ENCODE measurements at regions not wholly inside any gene's neighbourhood (a gene's known extent, or its start where the extent isn't known, plus 50 kb on each side); places are given as distances from the start of the nearest gene placed in this dataset.

GRCh38 chr11:110968348-110969062, 256.3 kb upstream of the ARHGAP20 start:
- intact Hi-C loops (cut with DNase I; ENCODE audit: low total_unique reads) = no loop called here
- no peak overlapping the region for H3K4me3 ChIP-seq
- no peaks in the 10 kb centered on the region for H3K4me1 ChIP-seq
- H3K36me3 ChIP-seq = no peaks in the 10 kb centered on the region
- no peaks in the 10 kb centered on the region for H3K27me3 ChIP-seq
- TF ChIP-seq POLR2A (IDR thresholded peaks at IDR 0.05) (no peak), CTCF (IDR thresholded peaks at IDR 0.05) (no peak)
- H3K9me3 ChIP-seq = no peaks in the 10 kb centered on the region
- DNase-seq = no peak
- H3K27ac ChIP-seq = no peak overlapping the region

DNA sequence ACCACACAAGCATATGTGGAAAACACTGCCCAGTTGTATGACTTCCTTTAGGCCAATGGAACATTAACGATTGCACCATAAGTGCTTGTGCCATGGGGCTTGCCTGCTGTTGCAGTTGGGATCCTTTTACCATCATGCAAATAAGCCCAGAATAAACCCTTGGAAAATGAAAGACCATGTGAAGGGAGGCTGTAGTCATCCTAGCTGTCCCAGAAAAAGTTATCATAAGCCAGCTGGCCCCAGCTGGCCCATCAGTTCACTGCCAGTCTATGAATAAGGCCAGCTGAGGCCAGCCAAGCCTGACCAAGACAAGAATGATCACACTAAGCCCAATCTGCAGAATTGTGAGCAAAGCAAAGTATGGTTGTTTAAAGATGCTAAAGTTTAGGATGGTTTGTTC, 253.9 kb upstream of the ARHGAP20 start:
- Histone ChIP-seq H3K36me3 (no peaks in the 10 kb centered on the region), H3K27me3 (no peaks in the 10 kb centered on the region), H3K27ac (no peak overlapping the region), H3K4me1 (no peaks in the 10 kb centered on the region), H3K9me3 (no peaks in the 10 kb centered on the region), H3K4me3 (no peak overlapping the region)
- DNase-seq = no peak
- intact Hi-C loops (cut with DNase I; ENCODE audit: low total_unique reads) = no loop called here
- TF ChIP-seq CTCF (IDR thresholded peaks at IDR 0.05) (no peak), POLR2A (IDR thresholded peaks at IDR 0.05) (no peak)

DNA sequence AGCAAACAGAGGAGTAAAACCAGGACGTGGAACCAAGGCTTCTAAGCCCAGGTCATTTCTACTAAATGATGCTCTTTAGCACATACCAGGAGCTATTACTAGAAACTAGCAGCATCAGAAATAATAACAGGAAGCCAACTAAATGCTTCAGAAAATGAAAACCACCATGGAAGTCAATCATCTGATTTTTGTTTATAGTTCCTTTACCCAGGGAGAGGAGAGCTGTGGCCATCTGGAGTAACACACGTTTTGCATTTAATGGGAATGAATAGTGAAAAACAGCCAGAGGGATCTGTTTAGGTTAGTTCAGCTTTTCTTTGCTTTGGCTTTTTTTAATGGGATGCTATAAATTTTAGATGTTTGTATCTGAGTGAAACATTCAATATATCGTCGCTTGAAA, 250.7 kb upstream of the ARHGAP20 start:
- DNase-seq = no peak
- no peak overlapping the region for H3K4me3 ChIP-seq
- no peaks in the 10 kb centered on the region for H3K36me3 ChIP-seq
- intact Hi-C loops (cut with DNase I; ENCODE audit: low total_unique reads) = no loop called here
- H3K27me3 ChIP-seq = no peaks in the 10 kb centered on the region
- H3K9me3 ChIP-seq = no peaks in the 10 kb centered on the region
- H3K27ac ChIP-seq = no peak overlapping the region
- no peaks in the 10 kb centered on the region for H3K4me1 ChIP-seq
- TF ChIP-seq CTCF (IDR thresholded peaks at IDR 0.05) (no peak), POLR2A (IDR thresholded peaks at IDR 0.05) (no peak)

GRCh38 chr11:110960167-110960566, 247.9 kb upstream of the ARHGAP20 start:
- no peak for TF ChIP-seq CTCF (IDR thresholded peaks at IDR 0.05)
- TF ChIP-seq POLR2A (IDR thresholded peaks at IDR 0.05) = no peak
- no peak for DNase-seq
- Histone ChIP-seq H3K27me3 (no peaks in the 10 kb centered on the region), H3K4me1 (no peaks in the 10 kb centered on the region), H3K36me3 (no peaks in the 10 kb centered on the region), H3K4me3 (no peak overlapping the region), H3K27ac (no peak overlapping the region), H3K9me3 (no peaks in the 10 kb centered on the region)
- intact Hi-C loops (cut with DNase I; ENCODE audit: low total_unique reads) = no loop called here

- H3K9me3 ChIP-seq = no peaks in the 10 kb centered on the region
- H3K27ac ChIP-seq = no peak overlapping the region
- no peaks in the 10 kb centered on the region for H3K4me1 ChIP-seq
- TF ChIP-seq CTCF (IDR thresholded peaks at IDR 0.05) = no peak
- no peak for TF ChIP-seq POLR2A (IDR thresholded peaks at IDR 0.05)
- no peaks in the 10 kb centered on the region for H3K27me3 ChIP-seq
- no peak for DNase-seq
- no peaks in the 10 kb centered on the region for H3K36me3 ChIP-seq
- intact Hi-C loops (cut with DNase I; ENCODE audit: low total_unique reads) = no loop called here
- H3K4me3 ChIP-seq = no peak overlapping the region
Measured at GRCh38 chr11:110958216-110958615, 246.0 kb upstream of the ARHGAP20 start.

Measured in uterus (tissue), 3 donors.